Tibial artery (tissue), 4 donors: ENCODE measurements at regions not wholly inside any gene's neighbourhood (a gene's known extent, or its start where the extent isn't known, plus 50 kb on each side); places are given as distances from the start of the nearest gene placed in this dataset.
A peak's percentile ranks its signal among the peaks of the same experiment; 100 is the strongest.
"Not testable (repeated sequence)": the region's sequence is repeated elsewhere in the genome, so short reads cannot be mapped to it uniquely, and the experiment has no call there.

Experiments used
- DNase-seq, 2 donors: peaks; one replicate each; pipeline ENCODE4 v3.0.0-alpha.2; 2019
- H3K27ac ChIP-seq, 2 donors: fragments of 200-600 bp; sonication (generic) in 1 of 2; 1 replicate in 1 of 2; 2 replicates in 1 of 2; pipeline ENCODE4 v1.5.1; 2018 to 2019; ENCODE audit warnings: mild to moderate bottlenecking in 1 of 2
- H3K27me3 ChIP-seq, 2 donors: fragments of 200-600 bp; sonication (generic) in 1 of 2; one replicate each; pipeline versions ENCODE4 v1.5.1 to v1.6.0; 2016 to 2019
- H3K36me3 ChIP-seq, 3 donors: fragments of 200-600 bp; sonication (generic) in 2 of 3; one replicate each; pipeline ENCODE4 v1.5.1; 2016 to 2019; ENCODE audit warnings: mild to moderate bottlenecking in 2 of 3
- H3K4me1 ChIP-seq, 4 donors: fragments of 200-600 bp; sonication (generic) in 2 of 4; 1 replicate in 3 of 4; 2 replicates in 1 of 4; pipeline ENCODE4 v1.5.1; 2016 to 2019
- H3K4me3 ChIP-seq, 2 donors: fragments of 200-600 bp; sonication (generic) in 1 of 2; 1 replicate in 1 of 2; 2 replicates in 1 of 2; pipeline ENCODE4 v1.5.1; 2018 to 2019; ENCODE audit warnings: mild to moderate bottlenecking in 2 of 2
- H3K9me3 ChIP-seq, 3 donors: fragments of 200-600 bp; sonication (generic) in 1 of 3; one replicate each; pipeline ENCODE4 v1.5.1; 2016 to 2019
- intact Hi-C: fragments of 100-400 bp; cut with DNase I; formaldehyde crosslinking; loops from one replicate; pipeline ENCODE4 v1.15.0; 2023; ENCODE audit warnings: low total_unique reads
- TF ChIP-seq, protein P1 (sequence below), 2 experiments: fragments of 200-600 bp in 1 of 2; fragments of 450-650 bp in 1 of 2; IDR thresholded peaks; one replicate each; pipeline ENCODE4 v1.5.1; 2017 to 2019; ENCODE audit warnings: antibody characterized with exemption in 2 of 2, mild to moderate bottlenecking in 1 of 2, moderate library complexity in 1 of 2

- no peaks in the 10 kb centered on the region for H3K27me3 ChIP-seq
- TF ChIP-seq, protein P1, sequence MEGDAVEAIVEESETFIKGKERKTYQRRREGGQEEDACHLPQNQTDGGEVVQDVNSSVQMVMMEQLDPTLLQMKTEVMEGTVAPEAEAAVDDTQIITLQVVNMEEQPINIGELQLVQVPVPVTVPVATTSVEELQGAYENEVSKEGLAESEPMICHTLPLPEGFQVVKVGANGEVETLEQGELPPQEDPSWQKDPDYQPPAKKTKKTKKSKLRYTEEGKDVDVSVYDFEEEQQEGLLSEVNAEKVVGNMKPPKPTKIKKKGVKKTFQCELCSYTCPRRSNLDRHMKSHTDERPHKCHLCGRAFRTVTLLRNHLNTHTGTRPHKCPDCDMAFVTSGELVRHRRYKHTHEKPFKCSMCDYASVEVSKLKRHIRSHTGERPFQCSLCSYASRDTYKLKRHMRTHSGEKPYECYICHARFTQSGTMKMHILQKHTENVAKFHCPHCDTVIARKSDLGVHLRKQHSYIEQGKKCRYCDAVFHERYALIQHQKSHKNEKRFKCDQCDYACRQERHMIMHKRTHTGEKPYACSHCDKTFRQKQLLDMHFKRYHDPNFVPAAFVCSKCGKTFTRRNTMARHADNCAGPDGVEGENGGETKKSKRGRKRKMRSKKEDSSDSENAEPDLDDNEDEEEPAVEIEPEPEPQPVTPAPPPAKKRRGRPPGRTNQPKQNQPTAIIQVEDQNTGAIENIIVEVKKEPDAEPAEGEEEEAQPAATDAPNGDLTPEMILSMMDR (IDR thresholded peaks at IDR 0.05) = no peak
- H3K4me1 ChIP-seq = peaks cover 0 to 68% (median 49%) of the 10 kb centered on the region in 4 donors
- H3K36me3 ChIP-seq = no peaks in the 10 kb centered on the region
- no peak for DNase-seq
- H3K4me3 ChIP-seq = no peak overlapping the region
- peak overlapping the region; percentile 65 to 66 for H3K27ac ChIP-seq
- intact Hi-C loops = no loop called here
- H3K9me3 ChIP-seq = no peaks in the 10 kb centered on the region
Observed at GRCh38 chr1:9442278-9442846, 96.9 kb upstream of the SLC25A33 start.

DNA sequence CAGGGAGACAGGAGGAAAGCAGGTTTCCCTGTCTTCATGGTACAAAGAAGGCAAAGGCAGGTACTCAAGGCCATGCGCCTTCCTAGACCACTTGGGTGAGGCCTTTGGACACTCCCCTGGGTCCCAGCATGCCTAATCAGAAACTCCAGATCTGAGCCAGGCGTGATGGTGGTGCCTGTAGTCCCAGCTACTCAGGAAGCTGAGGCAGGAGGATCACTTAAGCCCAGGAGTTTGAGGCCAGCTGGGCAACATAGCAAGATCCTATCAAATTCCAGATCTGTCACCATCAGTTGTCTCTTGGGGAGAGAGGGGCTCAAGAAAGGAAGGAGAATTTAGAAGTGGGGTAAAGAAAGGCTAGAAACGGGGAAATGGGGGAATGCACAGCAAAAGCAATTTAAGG is 96.3 kb upstream of the SLC25A33 start:
- Histone ChIP-seq H3K4me1 (peaks cover 0 to 68% (median 47%) of the 10 kb centered on the region in 4 donors), H3K4me3 (no peak overlapping the region), H3K9me3 (no peaks in the 10 kb centered on the region), H3K36me3 (no peaks in the 10 kb centered on the region), H3K27me3 (no peaks in the 10 kb centered on the region), H3K27ac (peak overlapping the region; percentile 65 to 66)
- intact Hi-C loops = no loop called here
- TF ChIP-seq, protein P1 (IDR thresholded peaks at IDR 0.05) = no peak
- no peak for DNase-seq

DNA sequence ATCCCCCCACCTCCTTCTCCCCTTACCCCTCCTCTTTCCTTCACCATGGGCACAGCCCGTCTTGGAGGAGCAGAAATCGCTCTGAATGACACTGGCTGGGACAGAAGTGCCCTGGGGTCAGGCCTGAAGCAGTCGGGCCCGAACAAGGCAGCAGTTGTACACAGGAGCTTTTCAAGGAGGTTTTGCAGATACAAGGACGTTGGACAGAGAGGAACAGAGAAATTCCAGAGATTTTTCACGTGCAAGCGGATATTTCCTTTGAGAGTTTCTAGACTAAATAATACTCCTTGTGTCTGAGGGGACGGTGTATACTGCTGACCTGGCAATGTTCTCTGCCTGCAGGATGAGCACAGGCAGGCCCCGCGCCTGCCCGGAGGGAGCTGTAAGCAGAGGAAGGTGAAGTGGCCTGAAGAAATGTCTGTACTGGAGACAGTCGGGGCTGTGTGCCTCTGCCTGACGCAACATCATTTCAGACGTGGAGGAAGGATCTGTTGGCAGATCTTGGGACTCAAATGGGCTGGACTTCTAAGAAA is 95.3 kb upstream of the SLC25A33 start:
- intact Hi-C loops = no loop called here
- peak in 1 of 2 donors; percentile 58 for DNase-seq
- TF ChIP-seq, protein P1 (IDR thresholded peaks at IDR 0.05) = no peak
- no peaks in the 10 kb centered on the region for H3K36me3 ChIP-seq
- H3K4me3 ChIP-seq = no peak overlapping the region
- peak overlapping the region; percentile 26 to 65 for H3K27ac ChIP-seq
- peaks cover 0 to 68% (median 49%) of the 10 kb centered on the region in 4 donors for H3K4me1 ChIP-seq
- no peaks in the 10 kb centered on the region for H3K27me3 ChIP-seq
- H3K9me3 ChIP-seq = no peaks in the 10 kb centered on the region

DNA sequence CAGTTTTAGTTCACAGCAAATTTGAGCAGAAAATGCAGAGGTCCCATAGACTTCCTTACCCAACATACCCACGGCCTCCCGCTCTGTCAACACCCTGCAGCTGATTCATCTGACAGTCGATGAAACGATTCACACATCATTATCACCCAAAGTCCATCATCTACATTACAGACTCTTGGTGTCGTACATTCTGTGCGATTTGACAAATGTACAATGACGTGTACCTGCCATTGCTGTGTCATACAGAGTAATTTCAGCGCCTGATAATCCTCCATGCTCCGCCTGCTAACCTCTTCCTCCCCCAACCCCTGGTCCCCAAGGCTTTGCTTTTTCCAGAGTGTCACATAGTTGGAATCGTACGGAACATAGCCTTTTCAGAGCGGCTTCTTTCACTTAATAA is 94.7 kb upstream of the SLC25A33 start:
- peaks cover 0 to 68% (median 48%) of the 10 kb centered on the region in 4 donors for H3K4me1 ChIP-seq
- no peak for DNase-seq

DNA sequence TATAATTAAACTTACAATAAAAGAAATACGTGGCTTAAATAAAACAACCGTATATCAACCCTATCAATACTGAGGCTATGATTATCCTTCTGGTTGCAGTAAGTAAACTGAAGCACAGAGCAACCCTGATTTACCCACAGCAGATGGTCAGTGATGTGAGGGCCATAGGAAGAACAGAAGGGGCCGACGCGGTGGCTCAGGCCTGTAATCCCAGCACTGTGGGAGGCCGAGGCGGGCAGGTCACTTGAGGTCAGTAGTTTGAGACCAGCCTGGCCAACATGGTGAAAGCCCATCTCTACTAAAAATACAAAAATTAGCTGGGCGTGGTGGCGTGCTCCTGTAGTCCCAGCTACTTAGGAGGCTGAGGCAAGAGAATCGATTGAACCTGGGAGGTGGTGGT is 94.2 kb upstream of the SLC25A33 start:
- H3K4me3 ChIP-seq, H3K27ac ChIP-seq, DNase-seq, intact Hi-C loops, H3K36me3 ChIP-seq, H3K27me3 ChIP-seq, H3K9me3 ChIP-seq: not testable (repeated sequence)
- peaks cover 0 to 68% (median 53%) of the 10 kb centered on the region in 4 donors for H3K4me1 ChIP-seq

More for the DNA sequence above, 94.7 kb upstream of the SLC25A33 start:
- H3K4me3 ChIP-seq = no peak overlapping the region
- no peaks in the 10 kb centered on the region for H3K27me3 ChIP-seq
- H3K9me3 ChIP-seq = no peaks in the 10 kb centered on the region
- no peaks in the 10 kb centered on the region for H3K36me3 ChIP-seq
- intact Hi-C loops = no loop called here
- H3K27ac ChIP-seq = peak overlapping the region in 1 of 2 donors; percentile 65
- TF ChIP-seq, protein P1 (IDR thresholded peaks at IDR 0.05) = no peak

DNA sequence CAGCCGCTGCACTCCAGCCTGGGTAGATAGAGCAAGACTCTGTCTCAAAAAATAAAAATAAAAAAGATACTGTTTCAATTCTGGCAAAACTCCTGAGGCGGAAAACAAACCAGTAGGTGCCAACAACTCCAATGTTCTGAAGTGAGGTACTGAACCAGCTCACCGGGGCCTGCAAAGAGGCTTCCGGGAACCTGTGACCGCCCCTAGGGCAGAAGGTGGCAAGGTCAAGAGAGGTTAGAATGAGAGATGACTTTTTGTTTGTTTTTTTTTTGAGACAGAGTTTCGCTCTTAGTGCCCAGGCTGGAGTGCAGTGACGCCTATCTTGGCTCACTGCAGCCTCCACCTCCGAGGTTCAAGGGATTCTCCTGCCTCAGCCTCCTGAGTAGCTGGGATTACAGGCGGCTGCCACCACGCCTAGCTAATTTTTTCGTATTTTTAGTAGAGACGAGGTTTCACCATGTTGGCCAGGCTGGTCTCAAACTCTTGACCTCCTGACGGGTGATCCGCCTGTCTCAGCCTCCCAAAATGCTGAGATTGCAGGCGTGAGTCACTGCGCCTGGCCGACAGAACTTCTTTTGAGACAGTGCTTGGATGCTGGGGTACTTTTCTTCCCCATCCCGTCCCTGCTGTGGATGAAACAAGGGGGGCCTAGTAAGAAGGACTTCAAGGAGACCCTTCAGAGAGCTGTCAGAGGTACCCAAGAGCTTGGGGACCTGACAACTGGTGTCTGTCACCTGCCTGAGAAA is 91.9 kb upstream of the SLC25A33 start:
- H3K9me3 ChIP-seq = no peaks in the 10 kb centered on the region
- H3K27ac ChIP-seq = peak overlapping the region; percentile 74 to 77
- peak in 1 of 2 donors; percentile 57 for DNase-seq
- no peaks in the 10 kb centered on the region for H3K27me3 ChIP-seq
- H3K36me3 ChIP-seq = no peaks in the 10 kb centered on the region
- peaks cover 0 to 52% (median 37%) of the 10 kb centered on the region in 4 donors for H3K4me1 ChIP-seq
- TF ChIP-seq, protein P1 (IDR thresholded peaks at IDR 0.05) = no peak
- intact Hi-C loops = no loop called here
- no peak overlapping the region for H3K4me3 ChIP-seq
